GM21526 (cell line): ENCODE measurements at regions not wholly inside any gene's neighbourhood (a gene's known extent, or its start where the extent isn't known, plus 50 kb on each side); places are given as distances from the start of the nearest gene placed in this dataset.

ENCODE experiments used
- ATAC-seq: cut with Tn5 transposase; IDR thresholded peaks from one replicate; pipeline ENCODE4 v1.9.1; 2021; ENCODE audit warnings: moderate library complexity; ENCODE audit not compliant: unreplicated experiment, low FRiP score

DNA sequence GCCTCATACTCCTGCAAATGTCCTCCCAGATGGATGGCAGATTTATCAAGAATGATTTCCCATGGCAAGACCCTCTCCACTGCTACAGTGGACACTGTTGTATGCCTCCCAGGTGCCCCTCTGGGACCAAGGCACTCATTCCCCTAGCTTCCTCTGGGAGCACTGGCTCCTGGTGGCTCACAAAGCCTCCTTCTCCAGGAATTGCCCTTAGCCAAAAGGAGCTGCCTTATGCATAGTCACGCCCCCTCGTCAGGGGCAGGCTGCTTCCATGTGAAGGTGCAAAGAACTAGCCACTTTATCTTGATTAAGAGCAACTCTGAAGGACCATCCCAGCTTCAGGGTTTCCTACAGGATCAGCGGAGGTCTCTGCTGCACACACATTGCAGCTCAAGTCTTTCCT lies 358.1 kb downstream of the CDK5RAP2 start:
- no peak for ATAC-seq

DNA sequence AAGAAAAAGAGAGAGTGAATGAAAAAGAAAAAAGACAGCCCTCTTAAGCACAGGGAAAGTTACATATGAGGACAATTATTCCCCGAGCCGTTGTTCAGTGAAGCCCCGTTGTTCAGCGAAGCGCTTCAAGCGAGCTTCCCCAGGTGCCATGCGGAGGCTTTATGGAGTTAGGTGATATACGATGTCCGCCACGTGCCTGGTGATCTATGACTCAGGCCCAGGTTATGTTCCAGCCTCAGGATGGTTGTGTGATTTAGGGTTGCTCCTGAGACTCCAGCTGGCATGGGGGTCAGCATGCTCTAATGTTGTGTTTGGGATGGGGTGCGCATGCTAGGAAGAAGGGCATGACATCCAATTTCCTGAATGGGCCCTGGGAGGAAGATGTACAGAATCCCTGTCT lies 365.6 kb downstream of the CDK5RAP2 start:
- ATAC-seq = no peak

DNA sequence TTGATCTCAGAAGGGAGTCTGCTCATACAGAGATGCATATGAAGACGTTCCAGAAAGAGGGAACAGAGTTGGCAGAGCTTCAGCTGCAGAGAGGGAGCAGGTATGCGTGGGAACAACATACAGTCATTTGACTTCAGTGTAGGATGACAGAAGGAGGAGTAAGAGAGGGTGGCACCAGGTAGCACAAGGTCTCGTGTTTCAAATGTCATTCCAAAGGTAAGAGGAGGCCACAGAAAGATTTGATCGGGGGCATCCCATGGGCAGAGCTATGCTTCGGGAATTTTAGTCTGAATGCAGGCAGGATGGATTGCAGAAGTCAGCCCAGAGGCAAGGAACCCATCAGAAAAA lies 367.1 kb downstream of the CDK5RAP2 start:
- ATAC-seq = peak; percentile 38

DNA sequence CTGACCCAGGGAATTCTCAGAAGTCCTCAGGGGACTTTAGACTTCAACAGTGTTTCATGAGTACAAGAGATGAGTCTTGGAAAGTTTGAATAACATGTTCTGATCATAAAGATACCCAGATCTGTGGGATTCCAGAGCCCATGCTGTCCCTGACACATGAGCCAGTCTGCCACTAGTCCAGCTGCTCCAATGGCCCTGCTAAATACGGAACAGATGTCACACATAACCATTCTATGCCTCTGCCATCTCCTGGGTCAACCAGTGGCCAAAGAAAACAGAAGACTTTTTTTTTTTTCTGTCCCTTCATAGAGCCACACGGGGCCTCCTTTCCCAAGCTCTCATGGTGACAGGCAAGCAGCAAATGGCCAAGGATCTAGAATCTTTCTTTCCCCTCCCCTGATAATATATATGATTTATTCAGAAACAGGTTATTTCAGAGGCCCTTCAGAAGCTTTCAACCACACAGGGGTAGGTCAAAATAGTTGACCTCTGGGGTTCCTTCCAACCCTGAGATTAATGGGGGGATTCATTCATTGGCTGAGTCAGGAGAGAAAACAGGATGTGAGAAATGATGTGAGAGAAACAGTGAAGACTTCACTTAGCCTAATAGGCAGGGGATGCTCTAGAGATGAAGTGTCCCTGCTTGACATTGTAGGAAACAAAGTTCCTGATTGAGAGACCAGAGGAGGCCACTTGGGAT lies 367.7 kb downstream of the CDK5RAP2 start:
- ATAC-seq = peak; percentile 93

DNA sequence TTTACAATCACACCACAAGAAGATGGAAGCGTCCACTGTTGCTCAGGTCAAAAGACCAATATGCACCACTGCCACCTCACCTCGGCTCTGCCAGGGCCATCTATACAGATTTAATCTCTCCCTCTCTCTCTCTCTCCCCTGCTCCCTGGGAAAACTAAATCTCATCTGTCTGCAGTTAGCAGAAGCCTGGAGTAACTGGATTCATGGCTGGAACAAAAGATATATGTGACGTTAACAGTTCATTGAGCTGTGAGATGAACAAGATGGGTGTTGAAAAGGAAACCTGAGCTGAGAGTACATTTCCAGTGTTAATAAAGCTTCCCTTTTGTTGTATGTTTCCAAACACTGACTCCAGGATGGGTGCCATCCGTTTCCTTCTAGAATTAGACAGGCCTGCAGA lies 369.7 kb downstream of the CDK5RAP2 start:
- ATAC-seq = no peak

DNA sequence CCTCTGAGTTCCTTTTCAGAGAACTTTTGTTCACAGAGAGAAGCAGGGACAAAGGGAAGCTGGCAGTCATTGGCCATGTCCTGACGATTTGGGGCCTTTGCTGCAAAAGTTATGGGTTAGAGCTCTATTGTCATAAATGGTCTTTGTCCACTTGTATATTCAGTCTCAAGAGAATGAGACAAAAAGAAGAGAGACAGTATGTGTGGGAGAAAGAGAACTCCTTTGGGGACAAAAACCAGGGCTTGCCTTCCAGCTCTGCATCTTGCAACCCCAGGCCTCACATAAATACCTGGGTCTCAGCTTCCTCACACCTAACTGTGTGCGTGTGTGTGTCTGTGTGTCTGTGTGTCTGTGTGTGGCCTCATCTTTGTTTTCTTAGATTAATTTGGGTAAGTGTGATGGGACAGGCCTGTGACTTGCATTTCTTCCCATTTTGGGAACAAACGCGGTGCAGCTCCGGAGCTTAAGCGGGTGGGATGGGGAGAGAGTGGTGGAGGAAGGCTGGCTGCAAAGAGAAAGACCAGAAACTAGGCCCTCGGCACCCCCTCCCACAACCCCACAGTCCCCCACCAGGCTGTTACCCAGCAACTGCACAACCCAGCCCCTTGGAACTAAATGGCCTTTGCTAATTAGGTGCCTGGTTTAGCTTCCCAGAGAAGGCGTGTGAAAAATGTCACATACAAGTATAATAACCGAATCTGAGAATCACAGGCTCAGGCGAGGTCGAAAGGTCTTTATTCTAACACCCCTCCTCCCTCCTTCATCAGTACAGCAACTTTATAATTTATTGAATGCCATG lies 376.9 kb downstream of the CDK5RAP2 start:
- ATAC-seq = no peak

DNA sequence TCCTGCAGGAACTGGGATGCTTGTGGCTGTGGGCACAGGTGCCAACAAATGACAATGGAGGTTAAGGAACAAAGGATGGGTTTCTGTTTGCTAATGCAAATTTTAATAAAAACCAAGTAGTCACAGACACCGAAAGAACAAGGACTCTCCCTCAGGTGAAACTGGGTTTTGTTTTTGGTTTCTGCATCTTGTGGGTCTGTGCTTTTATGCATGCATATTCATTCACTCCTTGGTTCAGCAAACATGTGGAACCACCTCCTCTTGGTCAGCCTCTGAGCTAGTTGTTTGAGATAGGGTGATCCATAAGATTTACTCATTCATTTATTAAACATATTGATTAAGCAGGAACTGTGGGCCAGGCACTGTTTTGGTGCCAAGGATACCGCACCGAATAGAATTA lies 381.9 kb downstream of the CDK5RAP2 start:
- ATAC-seq = no peak

DNA sequence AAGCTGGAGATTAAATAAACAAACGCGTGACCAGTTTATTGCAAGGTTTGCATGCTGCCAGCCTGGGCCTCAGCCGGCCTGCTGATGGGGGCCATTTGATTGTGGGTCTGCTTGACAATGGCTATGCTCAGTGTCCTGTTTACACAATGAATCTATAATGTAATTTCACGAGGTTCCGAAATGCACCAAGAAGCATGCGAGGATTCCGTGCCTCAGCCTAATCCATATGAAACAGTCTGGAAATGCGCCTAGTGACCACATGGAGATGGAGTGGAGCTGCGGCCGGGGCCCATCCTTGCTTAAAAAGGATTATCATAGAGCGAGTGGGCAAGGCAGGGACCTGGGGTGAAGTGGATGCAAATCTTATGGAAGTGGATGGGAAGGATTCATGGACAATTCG lies 382.4 kb downstream of the CDK5RAP2 start:
- no peak for ATAC-seq

DNA sequence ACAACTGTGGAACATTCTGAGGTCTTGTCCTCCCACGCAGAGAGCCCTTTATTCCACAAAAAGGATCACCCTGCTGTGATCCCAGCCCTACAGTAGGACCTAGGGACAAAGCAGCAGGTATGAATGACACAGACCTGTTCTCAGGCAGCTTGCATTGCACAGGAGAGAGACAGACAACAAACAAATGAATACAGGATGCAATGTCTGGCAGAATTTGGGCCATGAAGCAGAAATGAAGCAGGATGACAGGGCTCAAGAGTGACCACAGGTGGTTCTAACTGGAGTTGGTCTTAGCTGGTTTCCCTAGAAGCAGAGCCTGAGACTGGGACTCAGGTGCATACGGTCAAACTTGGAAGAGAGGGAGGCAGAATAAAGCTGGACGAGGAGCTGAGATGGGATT lies 388.8 kb downstream of the CDK5RAP2 start:
- no peak for ATAC-seq

DNA sequence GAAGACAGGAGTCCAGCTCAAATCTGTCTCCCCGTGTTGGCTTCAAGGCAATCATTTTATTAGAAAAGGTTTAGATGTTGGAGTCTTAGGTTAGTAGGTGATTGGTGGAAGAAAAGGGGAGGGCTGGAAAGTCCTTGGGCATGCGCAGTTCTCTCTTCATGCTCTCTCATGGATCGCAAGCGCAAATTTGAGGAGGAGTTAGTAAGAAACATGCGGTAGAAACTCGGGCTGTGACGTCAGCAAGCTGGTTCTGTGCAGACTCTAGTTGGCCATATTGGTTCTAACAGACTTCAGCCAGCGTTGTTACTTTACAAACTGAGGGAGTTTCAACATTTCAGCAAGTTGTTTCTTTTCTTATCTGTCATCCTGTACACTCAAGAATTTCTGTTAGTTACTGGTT lies 392.2 kb downstream of the CDK5RAP2 start:
- no peak for ATAC-seq

DNA sequence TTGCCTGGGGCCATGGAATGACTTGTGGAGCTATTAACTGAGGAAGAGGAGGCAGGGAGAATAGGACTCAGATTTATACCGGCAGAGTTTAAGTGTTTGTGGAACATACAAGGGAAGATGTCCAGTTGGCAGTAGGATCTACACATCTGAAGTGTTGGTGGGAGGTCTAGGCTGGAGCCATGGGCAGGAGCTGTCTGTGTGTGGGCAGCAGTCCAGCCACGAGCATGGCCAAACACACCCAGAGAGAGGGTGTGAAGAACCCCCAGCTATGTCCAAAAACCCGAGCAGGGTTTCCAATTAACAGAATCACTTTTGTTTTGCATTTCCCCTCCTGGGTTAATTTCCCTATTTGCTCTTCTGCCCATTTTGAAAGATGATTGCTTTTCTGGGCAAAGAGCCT lies 393.7 kb downstream of the CDK5RAP2 start:
- ATAC-seq = no peak

DNA sequence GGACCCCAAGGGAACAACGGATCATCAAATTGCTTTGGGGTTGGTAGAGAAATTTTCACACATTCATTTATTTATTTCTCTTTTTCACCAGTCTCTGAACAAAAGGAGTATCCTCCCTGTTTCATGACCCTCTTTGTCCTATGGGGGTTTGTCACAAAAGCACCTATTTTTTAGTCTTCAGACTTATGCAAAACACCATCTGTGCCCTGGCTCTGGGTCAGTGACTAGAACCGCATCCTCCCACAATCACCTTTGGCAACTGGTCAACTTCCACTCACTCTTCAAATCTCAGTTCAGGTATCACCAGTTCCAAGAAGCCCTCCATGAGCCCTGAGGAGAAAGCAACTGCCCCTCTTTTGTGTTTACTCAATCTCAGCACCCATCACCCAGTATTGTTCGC lies 395.7 kb downstream of the CDK5RAP2 start:
- no peak for ATAC-seq

DNA sequence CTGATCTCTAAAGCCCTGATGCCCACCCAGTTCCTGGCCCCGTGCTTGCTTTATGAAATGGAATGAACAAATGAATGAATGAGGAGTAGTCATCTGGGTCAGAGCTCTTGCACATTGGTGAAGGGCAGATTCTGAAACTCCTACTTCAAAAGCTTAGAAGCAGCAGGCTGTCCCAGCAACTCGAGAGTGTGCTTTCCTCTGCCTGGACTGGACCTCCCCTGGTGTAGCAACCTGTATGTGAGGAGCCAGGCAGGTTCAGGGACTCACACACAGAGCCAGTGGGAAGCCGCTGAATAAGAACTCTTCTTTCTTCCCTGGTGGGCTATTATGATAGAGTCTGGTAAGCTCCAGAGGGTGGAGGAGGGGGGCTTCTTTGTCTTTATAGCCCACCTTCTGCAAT lies 396.4 kb downstream of the CDK5RAP2 start:
- no peak for ATAC-seq

DNA sequence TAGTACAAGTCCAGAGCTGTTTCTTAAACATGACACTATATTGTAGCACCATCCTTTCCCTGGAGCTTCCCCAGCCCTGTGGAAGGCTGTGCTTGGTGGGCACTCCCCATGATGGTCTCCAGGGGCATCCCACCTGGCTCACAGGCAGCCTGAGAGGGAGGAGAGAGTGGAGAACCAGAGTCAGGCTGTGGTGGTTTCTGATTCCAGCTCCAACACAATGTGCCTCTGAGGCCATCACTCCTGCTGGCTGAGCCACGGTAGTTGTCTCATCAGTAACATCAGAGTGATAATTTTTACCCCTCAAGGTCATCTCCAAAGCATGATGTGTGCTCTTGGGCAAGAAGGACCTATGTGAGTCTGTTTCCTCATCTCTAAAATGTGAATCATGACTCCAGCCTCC lies 398.0 kb downstream of the CDK5RAP2 start:
- ATAC-seq = no peak

DNA sequence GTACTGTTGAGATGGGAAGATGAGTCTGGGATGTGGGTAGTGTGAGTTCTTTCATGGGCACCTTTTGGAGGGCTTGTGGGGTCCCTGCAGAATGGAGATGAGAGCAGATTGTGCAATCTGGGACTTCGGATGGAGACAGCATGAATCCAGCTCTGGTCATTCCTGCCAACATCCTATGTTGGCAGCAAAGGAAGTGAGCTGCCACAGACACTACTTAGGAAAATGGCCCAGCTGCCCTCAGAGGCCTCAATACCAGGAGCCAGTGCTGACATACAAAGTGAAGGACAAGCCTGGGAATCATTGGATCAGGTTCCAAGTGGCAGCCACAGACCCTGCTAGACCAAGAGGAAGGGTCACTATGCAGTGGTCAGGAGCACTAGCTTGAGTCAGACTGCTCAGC lies 402.8 kb downstream of the CDK5RAP2 start:
- ATAC-seq = no peak

DNA sequence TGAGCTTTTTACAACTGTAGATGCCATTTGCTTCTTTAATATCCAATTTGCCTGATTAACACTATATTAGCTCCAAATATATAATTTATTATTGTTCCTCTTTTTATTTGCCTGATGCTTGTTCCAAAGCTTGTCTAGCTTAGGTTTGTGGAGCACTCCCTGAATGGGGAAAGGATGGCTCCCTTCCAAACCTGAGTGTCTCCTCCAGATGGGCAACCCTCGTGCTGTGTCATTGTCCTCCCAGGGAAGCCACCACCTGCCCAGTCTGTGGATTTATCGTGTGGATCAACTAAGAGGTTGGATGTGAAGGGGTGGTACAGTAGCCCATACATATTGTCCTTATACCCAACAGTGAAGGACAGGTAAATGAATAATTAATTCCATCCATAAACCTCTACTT lies 404.9 kb downstream of the CDK5RAP2 start:
- no peak for ATAC-seq

DNA sequence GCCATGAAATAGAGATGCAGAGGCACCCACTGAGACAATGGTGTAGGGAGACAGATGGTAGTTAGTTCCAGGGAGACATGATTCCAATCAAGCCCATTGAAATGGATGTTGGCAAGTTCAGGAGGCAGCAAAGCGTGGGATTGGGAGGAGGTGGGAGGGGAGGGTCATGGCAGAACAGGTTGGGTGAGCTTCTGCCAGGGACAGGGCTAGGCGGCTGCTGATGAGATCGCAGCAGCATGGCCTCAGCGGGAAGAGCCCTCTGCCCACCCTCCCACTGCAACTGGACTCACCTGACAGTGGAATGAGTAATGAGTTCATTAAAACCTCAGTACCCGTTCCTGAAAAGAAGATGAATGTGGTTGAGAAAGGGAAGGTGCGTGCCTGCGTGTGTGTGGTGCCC lies 418.2 kb downstream of the CDK5RAP2 start:
- ATAC-seq = no peak

DNA sequence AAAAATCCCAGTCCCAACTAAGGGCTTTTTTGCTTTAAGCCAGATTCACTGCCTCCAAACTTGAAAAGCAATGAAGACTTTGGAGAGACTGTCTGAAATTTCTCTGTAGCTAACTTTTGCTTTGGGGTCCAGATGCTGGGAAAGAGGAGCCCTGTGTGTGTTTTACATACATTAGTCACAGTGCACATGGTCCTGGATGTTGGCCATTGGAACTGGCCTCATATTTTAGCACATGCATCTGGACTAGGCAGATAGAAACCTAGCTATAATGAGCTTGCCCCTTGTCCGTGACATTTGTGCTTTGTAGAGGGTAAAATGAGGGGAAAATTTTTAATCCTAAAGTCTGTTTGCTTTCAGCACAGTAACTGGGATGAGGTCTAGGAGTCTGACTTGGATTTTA lies 421.7 kb downstream of the CDK5RAP2 start:
- no peak for ATAC-seq

DNA sequence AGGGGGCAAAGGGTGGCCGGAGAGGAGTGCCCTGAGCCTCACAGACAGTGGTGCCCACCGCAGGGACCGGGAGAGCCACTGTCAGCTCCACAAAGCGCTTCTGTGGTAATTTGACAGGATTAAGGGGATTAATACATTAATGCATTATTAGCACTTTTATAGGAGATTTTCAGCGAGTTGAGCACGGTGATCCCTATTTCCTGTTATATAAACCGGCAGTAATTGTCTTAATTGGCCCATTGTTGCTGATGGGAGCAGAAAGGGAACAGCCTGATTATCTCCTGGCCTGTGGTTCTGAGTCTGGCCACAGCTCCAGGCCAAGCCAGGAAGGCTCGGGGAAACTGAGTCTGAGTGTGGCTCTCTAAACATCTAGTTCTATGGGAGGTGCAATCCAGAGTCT lies 423.6 kb downstream of the CDK5RAP2 start:
- ATAC-seq = no peak

DNA sequence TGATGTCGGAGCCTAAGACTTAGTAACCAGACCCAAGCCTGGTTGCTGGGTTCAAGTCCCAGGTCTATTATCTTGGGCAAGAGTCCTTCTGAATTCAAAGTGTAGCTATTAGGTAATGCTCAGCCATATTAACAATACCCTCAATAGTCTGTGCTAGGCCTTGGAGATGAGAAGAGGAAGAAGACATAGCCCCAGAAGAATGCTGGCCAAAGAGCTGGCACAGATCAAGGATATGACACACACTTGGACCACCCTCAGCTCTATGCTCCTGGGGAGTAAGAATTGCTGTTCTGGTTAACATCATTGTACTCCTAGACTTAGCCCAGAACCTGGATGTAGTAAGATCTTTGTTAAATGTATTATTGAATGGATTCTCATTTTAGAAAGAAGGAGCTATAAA lies 426.7 kb downstream of the CDK5RAP2 start:
- ATAC-seq = no peak

DNA sequence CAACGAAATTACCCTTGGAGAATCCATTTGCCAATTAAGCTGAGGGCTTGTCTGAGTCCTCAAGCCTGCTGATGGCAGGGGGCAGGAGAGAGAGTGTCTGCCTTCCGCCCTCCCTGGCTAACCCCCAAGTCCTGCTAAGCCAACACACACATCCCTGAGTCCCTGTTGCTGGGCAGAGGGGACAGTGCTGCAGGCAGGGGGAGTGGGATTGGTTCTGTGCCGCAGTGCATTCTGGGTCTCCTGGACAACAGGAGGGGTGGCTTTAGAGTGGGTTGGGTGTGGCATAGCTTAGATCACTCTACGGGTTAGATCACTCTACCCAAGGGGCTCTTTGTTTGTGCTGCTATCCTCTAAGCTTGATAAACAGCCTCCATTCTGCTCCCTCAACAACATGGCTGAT lies 427.7 kb downstream of the CDK5RAP2 start:
- no peak for ATAC-seq

DNA sequence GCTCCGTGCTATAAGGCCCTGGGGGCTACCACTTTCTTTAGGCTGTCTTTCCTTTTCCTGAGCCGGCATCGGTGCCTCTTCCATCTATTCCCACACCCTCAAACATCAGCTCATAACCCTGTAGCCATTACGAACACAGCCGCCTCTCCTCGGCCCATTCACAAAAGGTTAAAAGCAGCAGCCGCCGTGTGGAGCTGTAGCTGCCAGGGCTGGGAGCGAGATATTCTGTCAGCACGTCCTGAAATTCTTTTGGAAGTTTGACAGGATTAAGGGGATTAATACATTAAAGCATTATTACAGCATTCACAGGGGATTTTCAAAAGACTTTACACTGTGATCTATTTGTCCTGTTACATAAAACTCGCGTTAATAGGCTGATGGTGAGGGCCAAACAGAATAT lies 428.2 kb downstream of the CDK5RAP2 start:
- ATAC-seq = no peak
